HepG2 (cell line): ENCODE measurements at regions not wholly inside any gene's neighbourhood (a gene's known extent, or its start where the extent isn't known, plus 50 kb on each side); places are given as distances from the start of the nearest gene placed in this dataset.

Experiments
- ATAC-seq: fragments of 200-7000 bp; cut with Tn5 transposase; 3 replicates; pipeline ENCODE4 v1.9.1; 2020; ENCODE audit warnings: mild to moderate bottlenecking, moderate library complexity
- BruUV-seq: library from RNA; stranded (reverse); fragments of 400-500 nt; replicated peaks from 2 replicates; lab custom pipeline; 2021; lab: Mats Ljungman, UMichigan
- CTCF ChIA-PET: fragments of 300-600 bp; formaldehyde crosslinking; extraction: SDS; loops from one replicate; lab custom pipeline; 2021; ENCODE audit warnings: low total read pairs, inconsistent platforms, low intra/inter-chr PET ratio; lab: Yijun Ruan, JAX
- POLR2A ChIA-PET: fragments of 350-600 bp; sonication (Branson Sonifier 250); formaldehyde crosslinking; loops from one replicate; lab custom pipeline; 2020; ENCODE audit warnings: antibody characterized with exemption, inconsistent platforms; lab: Yijun Ruan, JAX
- DNase-seq: peaks from one replicate; pipeline ENCODE4 v3.0.0-alpha.2; 2015; ENCODE audit warnings: low spot score
- FAIRE-seq: peaks from 3 replicates; lab custom pipeline; 2011; peaks lifted over from hg19 to GRCh38; lab: Jason Lieb, UNC
- H2AFZ ChIP-seq: one replicate; pipeline ENCODE4 v1.6.1; 2011; ENCODE audit warnings: low read length, inconsistent platforms
- H3K27ac ChIP-seq: fragments of 300-600 bp; 3 replicates; pipeline ENCODE4 v1.8.0; 2011; ENCODE audit warnings: mixed run types, mild to moderate bottlenecking, mixed read lengths, low read length, inconsistent platforms; ENCODE audit not compliant: insufficient read depth; ENCODE audit errors: extremely low read length
- H3K27me3 ChIP-seq, 2 experiments: fragments of 200-600 bp in 1 of 2; 2 replicates in 1 of 2; 3 replicates in 1 of 2; pipeline versions ENCODE4 v1.6.0 to v1.8.0; 2011; ENCODE audit warnings: low read length in 2 of 2, mild to moderate bottlenecking in 2 of 2, moderate library complexity in 2 of 2, inconsistent platforms in 1 of 2; ENCODE audit not compliant: insufficient read depth in 2 of 2, control insufficient read depth in 1 of 2
- H3K36me3 ChIP-seq, 2 experiments: fragments of 200-600 bp in 1 of 2; replicated peaks in 1 of 2; 2 replicates in 1 of 2; 3 replicates in 1 of 2; pipeline versions ENCODE4 v1.5.1 to v1.8.0; 2011; ENCODE audit warnings: low read length in 2 of 2, inconsistent platforms in 1 of 2; ENCODE audit not compliant: insufficient read depth in 2 of 2, control insufficient read depth in 1 of 2
- H3K4me1 ChIP-seq: 2 replicates; pipeline ENCODE4 v1.5.1; 2012; ENCODE audit warnings: low read length, inconsistent platforms; ENCODE audit not compliant: insufficient read depth
- H3K4me2 ChIP-seq: 2 replicates; pipeline ENCODE4 v1.6.0; 2011; ENCODE audit warnings: low read depth, low read length, inconsistent platforms
- H3K4me3 ChIP-seq, 3 experiments: fragments of 200-600 bp in 1 of 3; sonication (generic), shearing (Covaris generic) in 1 of 3; replicated peaks in 1 of 3; 2 replicates each; pipeline ENCODE4 v1.5.1; 2011 to 2016; ENCODE audit warnings: low read length in 3 of 3, inconsistent platforms in 2 of 3, low read depth in 2 of 3, mild to moderate bottlenecking in 2 of 3, control low read depth in 1 of 3, mixed read lengths in 1 of 3; ENCODE audit not compliant: insufficient read depth in 1 of 3
- H3K79me2 ChIP-seq: one replicate; pipeline ENCODE4 v1.6.1; 2011; ENCODE audit warnings: low read length, inconsistent platforms; ENCODE audit not compliant: insufficient read depth
- H3K9ac ChIP-seq: 2 replicates; pipeline ENCODE4 v1.6.0; 2011; ENCODE audit warnings: mild to moderate bottlenecking, low read depth, low read length, inconsistent platforms; ENCODE audit not compliant: insufficient read depth
- H3K9me3 ChIP-seq: 2 replicates; pipeline ENCODE4 v1.5.1; 2012; ENCODE audit warnings: mild to moderate bottlenecking, low read length
- H4K20me1 ChIP-seq: 2 replicates; pipeline ENCODE4 v1.6.0; 2011; ENCODE audit warnings: inconsistent platforms, mild to moderate bottlenecking, low read length, moderate library complexity; ENCODE audit not compliant: insufficient read depth
- FOXA1 ChIP-seq, 2 experiments: fragments of 450-650 bp in 1 of 2; sonication (generic) in 1 of 2; formaldehyde crosslinking in 1 of 2; IDR thresholded peaks; 2 replicates each; pipeline versions ENCODE4 v1.4.0 to v1.6.1; 2016 to 2020; ENCODE audit warnings: missing genetic modification reagents in 1 of 2
- FOXK1 ChIP-seq: sonication (generic); formaldehyde crosslinking; IDR thresholded peaks from 2 replicates; pipeline ENCODE4 v1.4.0; 2020; ENCODE audit warnings: low read depth, missing genetic modification reagents, borderline replicate concordance
- JARID2 ChIP-seq: sonication (generic); formaldehyde crosslinking; IDR thresholded peaks from 2 replicates; pipeline ENCODE4 v1.8.1; 2023; ENCODE audit warnings: missing genetic modification reagents, inconsistent platforms; ENCODE audit not compliant: insufficient replicate concordance
- MTF2 ChIP-seq: sonication (generic); formaldehyde crosslinking; IDR thresholded peaks from 2 replicates; pipeline ENCODE4 v1.5.0; 2020; ENCODE audit warnings: missing genetic modification reagents, borderline replicate concordance
- RARA ChIP-seq: IDR thresholded peaks from 2 replicates; pipeline ENCODE4 v1.6.1; 2016; ENCODE audit warnings: missing genetic modification reagents, missing compliant biosample characterization
- RFX5 ChIP-seq: IDR thresholded peaks from 2 replicates; pipeline ENCODE4 v1.6.1; 2011; ENCODE audit warnings: low read depth, low read length, improper control_type of control experiment
- RFXANK ChIP-seq: IDR thresholded peaks from 2 replicates; pipeline ENCODE4 v1.6.1; 2016
- ZNF605 ChIP-seq: sonication (generic); formaldehyde crosslinking; IDR thresholded peaks from 2 replicates; pipeline ENCODE4 v1.8.0; 2022; ENCODE audit warnings: mild to moderate bottlenecking, missing genetic modification reagents
- ZSCAN20 ChIP-seq: sonication (generic); formaldehyde crosslinking; IDR thresholded peaks from 2 replicates; pipeline ENCODE4 v1.4.0; 2020; ENCODE audit warnings: missing genetic modification reagents, mild to moderate bottlenecking, borderline replicate concordance
- WGBS: methylation state at CpG from one replicate; pipeline ENCODE4 v1.1.6; 2017; ENCODE audit warnings: low lambda C conversion rate; 5-methylcytosine and 5-hydroxymethylcytosine counted together
- in situ Hi-C: cut with HindIII; loops from 2 replicates; pipeline ENCODE4 v1.10.0; 2017; ENCODE audit warnings: low pct_unique_long_range_greater_than_20kb; ENCODE audit not compliant: extremely low pct_ligation_motif_present
- intact Hi-C: fragments of 100-400 bp; cut with micrococcal nuclease; formaldehyde crosslinking; loops from one replicate; pipeline ENCODE4 v1.10.0; 2022; ENCODE audit not compliant: unreplicated experiment
- TF ChIP-seq, protein P1 (sequence below): IDR thresholded peaks from 2 replicates; pipeline ENCODE4 v1.6.1; 2016; ENCODE audit warnings: missing genetic modification reagents, missing compliant biosample characterization
- TF ChIP-seq, protein P2 (sequence below): sonication (generic); formaldehyde crosslinking; IDR thresholded peaks from 2 replicates; pipeline ENCODE4 v1.4.0; 2020; ENCODE audit warnings: mild to moderate bottlenecking, low read depth, missing genetic modification reagents

DNA sequence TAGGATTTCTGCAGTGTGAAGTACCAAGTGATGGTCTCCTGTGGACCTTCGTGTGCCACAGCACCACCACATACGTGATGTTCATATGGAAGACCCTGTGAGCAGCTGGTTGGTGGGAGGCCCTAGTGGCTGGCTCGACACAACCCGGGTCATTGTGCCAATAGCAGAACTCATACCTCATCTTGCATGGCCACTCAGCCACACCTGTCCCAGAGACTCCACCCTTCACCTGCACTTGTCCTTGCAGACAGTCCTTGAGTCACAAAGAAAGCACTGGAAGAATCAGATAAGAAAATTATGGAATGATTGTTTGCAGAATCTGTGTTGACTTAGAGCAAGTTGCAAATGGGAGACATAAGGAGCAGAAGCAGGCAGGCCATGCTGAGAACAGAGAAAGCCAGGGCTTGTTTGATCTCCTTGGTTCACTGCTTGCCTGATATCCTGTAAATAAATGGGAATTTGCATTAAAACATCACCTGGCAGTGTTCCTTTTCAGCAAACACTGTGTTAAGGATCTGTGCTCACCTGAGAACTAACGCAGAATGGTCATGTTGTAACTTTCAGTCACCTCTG is 307.7 kb downstream of the SIPA1L2 start (continued):
- TF ChIP-seq, protein P1, sequence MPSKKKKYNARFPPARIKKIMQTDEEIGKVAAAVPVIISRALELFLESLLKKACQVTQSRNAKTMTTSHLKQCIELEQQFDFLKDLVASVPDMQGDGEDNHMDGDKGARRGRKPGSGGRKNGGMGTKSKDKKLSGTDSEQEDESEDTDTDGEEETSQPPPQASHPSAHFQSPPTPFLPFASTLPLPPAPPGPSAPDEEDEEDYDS (CRISPR knock-in tag), result no peak

DNA sequence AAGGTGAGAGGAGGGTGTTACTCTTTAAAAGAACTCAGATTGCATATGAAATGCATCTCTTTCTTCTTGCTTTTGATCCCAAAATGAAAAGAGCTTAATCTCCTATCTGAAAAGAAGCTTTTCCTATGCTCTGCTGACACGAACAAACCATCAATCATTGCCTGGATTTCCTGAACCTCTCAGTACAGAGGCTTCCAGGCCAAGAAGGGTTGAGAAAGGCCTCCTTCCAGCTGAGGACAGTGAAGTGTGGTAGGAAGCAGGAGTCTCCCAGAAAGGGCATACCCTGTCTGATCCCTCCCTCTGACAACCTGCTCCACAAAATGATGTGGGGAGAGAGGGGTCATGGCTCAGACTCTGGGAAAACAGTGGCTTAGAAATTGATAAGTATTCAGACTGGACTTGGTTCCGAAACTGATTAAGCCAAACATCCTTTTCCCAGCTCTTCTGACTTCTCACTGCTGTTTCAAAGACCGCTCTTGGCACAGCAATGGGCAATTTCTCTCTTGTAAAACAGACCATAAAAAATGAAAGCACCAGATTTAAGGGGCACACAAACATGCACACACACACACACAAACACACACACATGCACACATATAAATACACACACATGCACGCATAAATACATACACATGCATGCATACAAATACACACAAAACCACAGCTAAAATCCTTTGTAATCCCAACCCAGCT is 310.3 kb downstream of the SIPA1L2 start:
- H3K27ac ChIP-seq, result no peak overlapping the region
- no peak overlapping the region for H3K4me3 ChIP-seq
- no peak for DNase-seq
- TF ChIP-seq ZSCAN20 (CRISPR knock-in tag), result no peak
- TF ChIP-seq FOXK1, result no peak
- no peak for TF ChIP-seq ZNF605 (CRISPR knock-in tag)
- no peak for TF ChIP-seq MTF2 (CRISPR knock-in tag)
- no peak for TF ChIP-seq RFX5
- TF ChIP-seq RARA (CRISPR knock-in tag), result no peak
- no peak for TF ChIP-seq RFXANK
- no peak for TF ChIP-seq FOXA1 (IDR thresholded peaks at IDR 0.05)
- no peak for TF ChIP-seq FOXA1 (CRISPR knock-in tag; IDR thresholded peaks at IDR 0.05)
- TF ChIP-seq, protein P2, sequence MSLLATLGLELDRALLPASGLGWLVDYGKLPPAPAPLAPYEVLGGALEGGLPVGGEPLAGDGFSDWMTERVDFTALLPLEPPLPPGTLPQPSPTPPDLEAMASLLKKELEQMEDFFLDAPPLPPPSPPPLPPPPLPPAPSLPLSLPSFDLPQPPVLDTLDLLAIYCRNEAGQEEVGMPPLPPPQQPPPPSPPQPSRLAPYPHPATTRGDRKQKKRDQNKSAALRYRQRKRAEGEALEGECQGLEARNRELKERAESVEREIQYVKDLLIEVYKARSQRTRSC (CRISPR knock-in tag), result no peak
- TF ChIP-seq JARID2 (CRISPR knock-in tag), result no peak
- TF ChIP-seq, all 625 proteins: peak for 0
- Histone ChIP-seq H3K9me3 (no peaks in the 10 kb centered on the region; the same call in 1 of the 2 replicates), H3K79me2 (no peaks in the 10 kb centered on the region), H4K20me1 (no peaks in the 10 kb centered on the region), H3K9ac (no peak overlapping the region), H3K4me1 (no peaks in the 10 kb centered on the region), H3K36me3 (no peaks in the 10 kb centered on the region), H3K27me3 (no peaks in the 10 kb centered on the region), H3K4me2 (no peak overlapping the region), H2AFZ (no peak overlapping the region)
- FAIRE-seq (no peak), ATAC-seq (no peak)
- in situ Hi-C loops (no loop called here), intact Hi-C loops (no loop called here)
- BruUV-seq, result no TSS peak
- POLR2A ChIA-PET, result no interaction called here
- 23% methylated on average over 4 of the region's 4 CpGs for WGBS
- CTCF ChIA-PET, result no interaction called here
